Stimulated activated CD4-positive, alpha-beta T cell treated with anti-CD3 and anti-CD28 coated beads, TNF-alpha, amount 100 ng/mL, for 48 hours (primary cell): ENCODE measurements at regions not wholly inside any gene's neighbourhood (a gene's known extent, or its start where the extent isn't known, plus 50 kb on each side); places are given as distances from the start of the nearest gene placed in this dataset.
A peak's percentile ranks its signal among the peaks of the same experiment; 100 is the strongest.
"Not testable (repeated sequence)": the region's sequence is repeated elsewhere in the genome, so short reads cannot be mapped to it uniquely, and the experiment has no call there.

Experiments used
- DNase-seq, 3 donors: peaks; one replicate each; pipeline ENCODE4 v3.0.0-alpha.2; 2020; ENCODE audit warnings: low read depth in 3 of 3

GRCh38 chr16:46519063-46519462 lies 102.1 kb downstream of the SHCBP1 start:
- no peak for DNase-seq

- DNase-seq = no peak
Measured at GRCh38 chr16:46496701-46497100, 124.5 kb downstream of the SHCBP1 start.

GRCh38 chr16:46482895-46483294 lies 138.3 kb downstream of the SHCBP1 start:
- DNase-seq = no peak

GRCh38 chr16:46466239-46466638 lies 154.9 kb downstream of the SHCBP1 start:
- no peak for DNase-seq

GRCh38 chr16:46454801-46455200 lies 166.4 kb downstream of the SHCBP1 start:
- not testable (repeated sequence) for DNase-seq

- DNase-seq = no peak
Measured at GRCh38 chr16:46428108-46429061, 192.8 kb downstream of the SHCBP1 start.

GRCh38 chr16:46427340-46428107 lies 193.7 kb downstream of the SHCBP1 start:
- no peak for DNase-seq

GRCh38 chr16:46426336-46426735 lies 194.8 kb downstream of the SHCBP1 start:
- no peak for DNase-seq

GRCh38 chr16:46404028-46404427 lies 217.2 kb downstream of the SHCBP1 start:
- no peak for DNase-seq

GRCh38 chr16:46398559-46398958 lies 222.6 kb downstream of the SHCBP1 start:
- not testable (repeated sequence) for DNase-seq

GRCh38 chr16:46396883-46397270 lies 224.3 kb downstream of the SHCBP1 start:
- not testable (repeated sequence) for DNase-seq

- DNase-seq = not testable (repeated sequence)
Measured at GRCh38 chr16:46396131-46396882, 224.9 kb downstream of the SHCBP1 start.

- DNase-seq = not testable (repeated sequence)
Measured at GRCh38 chr16:46395391-46395921, 225.7 kb downstream of the SHCBP1 start.

- DNase-seq = not testable (repeated sequence)
Measured at GRCh38 chr16:46394963-46395362, 226.2 kb downstream of the SHCBP1 start.

- DNase-seq = not testable (repeated sequence)
Measured at GRCh38 chr16:46394149-46394548, 227.0 kb downstream of the SHCBP1 start.

GRCh38 chr16:46392930-46393722 lies 228.1 kb downstream of the SHCBP1 start:
- not testable (repeated sequence) for DNase-seq

GRCh38 chr16:46390660-46391462 lies 230.3 kb downstream of the SHCBP1 start:
- DNase-seq = peak in 1 of 3 donors; percentile 58

- peak in 2 of 3 donors; percentile 59 to 89 for DNase-seq
Measured at GRCh38 chr16:46389561-46390041, 231.6 kb downstream of the SHCBP1 start.

GRCh38 chr16:46388939-46389491 lies 232.2 kb downstream of the SHCBP1 start:
- DNase-seq = not testable (repeated sequence)
